ENCODE measurements at regions not wholly inside any gene's neighbourhood (a gene's known extent, or its start where the extent isn't known, plus 50 kb on each side); places are given as distances from the start of the nearest gene placed in this dataset.

- 81 to 87% (median 82%) methylated on average over 2 of the region's 2 CpGs for WGBS, 5 donors
- no peak overlapping the region for H3K27ac ChIP-seq
- intact Hi-C loops (cut with DNase I; ENCODE audit: low total_unique reads) = no loop called here
- H3K9me3 ChIP-seq = peaks cover 0 to 15% (median 11%) of the 10 kb centered on the region in 8 donors
- H3K4me1 ChIP-seq = no peaks in the 10 kb centered on the region
- no peaks in the 10 kb centered on the region for H3K36me3 ChIP-seq
- no peak for DNase-seq
- TF ChIP-seq POLR2A (IDR thresholded peaks at IDR 0.05) = no peak
- no peak for TF ChIP-seq CTCF (IDR thresholded peaks at IDR 0.05 in 8 of 11, conservative IDR thresholded peaks at IDR 0.05 in 3 of 11)
- TF ChIP-seq POLR2AphosphoS5 (IDR thresholded peaks at IDR 0.05) = no peak
- H3K4me3 ChIP-seq = no peak overlapping the region
- H3K27me3 ChIP-seq (replicated peaks in 1 of 7) = no peaks in the 10 kb centered on the region
These were observed 264.8 kb upstream of the IGF1R start for GRCh38 chr15:98383571-98383970.

DNA sequence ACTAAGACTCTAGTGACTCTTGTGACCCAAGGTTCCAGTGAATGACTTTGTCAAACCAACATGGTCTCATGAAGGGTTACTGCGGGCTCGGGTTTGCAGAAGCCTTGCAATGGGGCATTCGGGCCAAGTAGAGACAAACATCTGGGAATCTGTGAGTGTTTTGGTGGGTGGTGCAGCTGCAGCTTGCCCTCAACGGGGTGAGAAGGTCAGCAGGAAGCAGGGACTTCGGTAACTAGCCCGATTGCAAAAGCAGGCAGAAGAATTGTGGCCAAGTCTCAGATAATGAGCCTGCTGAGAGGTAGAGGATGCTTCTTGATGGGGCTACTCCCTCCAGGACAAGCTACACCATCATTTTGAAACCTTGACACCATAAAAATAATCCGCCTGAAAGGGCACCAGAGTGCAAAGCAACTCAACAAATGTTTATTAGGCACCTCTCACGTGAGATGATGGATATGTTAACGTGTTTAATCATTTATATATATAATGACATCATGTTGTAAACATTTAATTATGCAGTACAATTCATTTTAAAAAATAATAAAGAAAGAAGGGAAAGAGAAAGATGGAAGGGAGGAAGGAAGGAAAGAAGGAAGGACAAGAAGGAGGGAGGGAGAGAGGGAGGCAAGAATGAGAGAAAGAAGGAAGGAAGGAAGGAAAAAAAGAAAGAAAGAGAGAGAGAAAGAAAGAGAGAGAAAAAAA lies 263.9 kb upstream of the IGF1R start:
- no peak for DNase-seq
- intact Hi-C loops (cut with DNase I; ENCODE audit: low total_unique reads) = no loop called here
- Histone ChIP-seq H3K4me3 (no peak overlapping the region), H3K9me3 (peaks cover 0 to 6% (median 4%) of the 10 kb centered on the region in 8 donors), H3K27ac (no peak overlapping the region), H3K36me3 (no peaks in the 10 kb centered on the region), H3K4me1 (no peaks in the 10 kb centered on the region), H3K27me3 (replicated peaks in 1 of 7) (no peaks in the 10 kb centered on the region)
- TF ChIP-seq POLR2A (IDR thresholded peaks at IDR 0.05) = no peak
- TF ChIP-seq CTCF (IDR thresholded peaks at IDR 0.05 in 8 of 11, conservative IDR thresholded peaks at IDR 0.05 in 3 of 11) = no peak
- TF ChIP-seq POLR2AphosphoS5 (IDR thresholded peaks at IDR 0.05) = no peak
- WGBS, 5 donors = 54 to 61% (median 57%) methylated on average over 9 of the region's 9 CpGs

DNA sequence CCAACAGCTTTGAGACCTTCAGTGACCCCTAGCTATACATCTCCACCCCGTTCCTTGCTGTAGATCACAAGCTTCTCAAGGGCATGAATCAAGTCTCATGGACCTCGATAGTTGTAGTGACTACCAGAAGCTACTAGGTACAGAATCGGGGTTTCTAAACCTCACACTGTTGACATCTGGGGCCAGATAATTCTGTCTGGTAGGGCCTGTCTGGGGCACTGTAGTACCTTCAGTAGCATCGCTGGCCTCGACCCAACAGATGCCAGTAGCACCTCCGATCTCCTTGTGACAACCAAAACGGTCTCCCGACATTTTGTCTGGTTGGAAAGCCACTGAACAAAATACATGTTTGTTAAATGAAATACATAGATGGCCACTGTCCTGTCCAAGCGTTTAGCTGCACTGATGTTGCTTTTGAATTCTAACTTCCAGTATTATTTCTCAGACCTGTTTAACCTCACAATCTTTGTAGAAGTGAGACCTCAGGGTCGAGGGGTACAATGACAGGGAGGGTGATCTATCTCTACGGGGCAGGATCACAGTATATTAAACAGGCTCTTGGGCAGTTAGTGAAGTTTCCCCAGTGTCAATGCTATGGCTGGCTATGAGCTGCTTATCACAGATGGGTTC lies 262.5 kb upstream of the IGF1R start:
- TF ChIP-seq POLR2A (IDR thresholded peaks at IDR 0.05) (no peak), POLR2AphosphoS5 (IDR thresholded peaks at IDR 0.05) (no peak), CTCF (IDR thresholded peaks at IDR 0.05 in 8 of 11, conservative IDR thresholded peaks at IDR 0.05 in 3 of 11) (no peak)
- H3K9me3 ChIP-seq = no peaks in the 10 kb centered on the region
- no peaks in the 10 kb centered on the region for H3K4me1 ChIP-seq
- DNase-seq = no peak
- no peaks in the 10 kb centered on the region for H3K27me3 ChIP-seq (replicated peaks in 1 of 7)
- H3K36me3 ChIP-seq = no peaks in the 10 kb centered on the region
- intact Hi-C loops (cut with DNase I; ENCODE audit: low total_unique reads) = no loop called here
- H3K27ac ChIP-seq = no peak overlapping the region
- WGBS, 5 donors = 71 to 86% (median 83%) methylated on average over 10 to 11 of the region's 11 CpGs
- no peak overlapping the region for H3K4me3 ChIP-seq

DNA sequence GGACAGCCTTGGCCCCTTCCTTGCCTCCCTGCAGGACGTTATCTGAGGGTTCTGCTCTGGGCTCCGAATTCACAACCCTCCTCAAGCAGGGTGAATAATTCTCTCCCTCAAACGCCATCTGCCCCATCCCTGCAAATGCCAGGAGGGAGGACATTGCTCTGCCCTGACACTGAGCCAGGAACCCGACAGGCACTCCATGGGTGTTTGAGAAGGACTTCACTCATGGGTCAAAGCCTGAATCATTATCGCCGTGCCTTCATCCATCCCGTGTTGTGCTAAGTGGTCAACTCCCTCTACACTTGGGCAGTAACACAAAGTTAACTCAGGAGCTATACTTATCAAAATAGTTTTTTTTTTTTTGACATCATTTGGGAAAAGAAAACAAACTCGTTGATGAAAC lies 261.8 kb upstream of the IGF1R start:
- no peak overlapping the region for H3K27ac ChIP-seq
- intact Hi-C loops (cut with DNase I; ENCODE audit: low total_unique reads) = no loop called here
- WGBS, 5 donors = 60 to 75% (median 69%) methylated on average over 8 of the region's 8 CpGs

More for the DNA sequence above, 261.8 kb upstream of the IGF1R start:
- Histone ChIP-seq H3K4me1 (no peaks in the 10 kb centered on the region), H3K4me3 (no peak overlapping the region), H3K27me3 (replicated peaks in 1 of 7) (peaks cover 0 to 4% (median 0%) of the 10 kb centered on the region in 7 donors), H3K9me3 (no peaks in the 10 kb centered on the region), H3K36me3 (no peaks in the 10 kb centered on the region)
- no peak for DNase-seq
- TF ChIP-seq POLR2AphosphoS5 (IDR thresholded peaks at IDR 0.05) (no peak), POLR2A (IDR thresholded peaks at IDR 0.05) (no peak), CTCF (IDR thresholded peaks at IDR 0.05 in 8 of 11, conservative IDR thresholded peaks at IDR 0.05 in 3 of 11) (no peak)

Measured in spleen (tissue), 11 donors.